Heart left ventricle (tissue), 16 donors: ENCODE measurements at regions not wholly inside any gene's neighbourhood (a gene's known extent, or its start where the extent isn't known, plus 50 kb on each side); places are given as distances from the start of the nearest gene placed in this dataset.

Experiments used
- ATAC-seq, 4 donors: fragments of 200-7000 bp; cut with Tn5 transposase; one replicate each; pipeline ENCODE4 v1.9.1; 2020 to 2022; ENCODE audit warnings: moderate library complexity in 4 of 4, mild to moderate bottlenecking in 3 of 4, moderate number of reproducible peaks in 1 of 4
- DNase-seq, 5 donors: peaks; one replicate each; pipeline ENCODE4 v3.0.0-alpha.2; 2020
- H3K27ac ChIP-seq, 12 donors: fragments of 200-600 bp; sonication (generic) in 4 of 12; one replicate each; pipeline versions ENCODE4 v1.5.0 to v1.8.0; 2016 to 2022; ENCODE audit warnings: mild to moderate bottlenecking in 2 of 12
- H3K27me3 ChIP-seq, 9 donors: fragments of 200-600 bp; sonication (generic) in 2 of 9; one replicate each; pipeline versions ENCODE4 v1.5.1 to v1.8.0; 2016 to 2022; ENCODE audit warnings: mild to moderate bottlenecking in 3 of 9
- H3K36me3 ChIP-seq, 9 donors: fragments of 200-600 bp; sonication (generic) in 2 of 9; one replicate each; pipeline versions ENCODE4 v1.5.0 to v1.8.0; 2018 to 2022; ENCODE audit warnings: mild to moderate bottlenecking in 2 of 9
- H3K4me1 ChIP-seq, 12 donors: fragments of 200-600 bp; sonication (generic) in 4 of 12; one replicate each; pipeline versions ENCODE4 v1.5.0 to v1.8.0; 2016 to 2022; ENCODE audit warnings: mild to moderate bottlenecking in 3 of 12
- H3K4me3 ChIP-seq, 12 donors: fragments of 200-600 bp; sonication (generic) in 4 of 12; one replicate each; pipeline versions ENCODE4 v1.5.0 to v1.8.0; 2017 to 2022; ENCODE audit warnings: mild to moderate bottlenecking in 9 of 12, moderate library complexity in 4 of 12
- H3K9me3 ChIP-seq, 12 donors: fragments of 200-600 bp; sonication (generic) in 4 of 12; one replicate each; pipeline versions ENCODE4 v1.5.0 to v1.8.0; 2016 to 2022; ENCODE audit warnings: mild to moderate bottlenecking in 1 of 12
- CTCF ChIP-seq, 12 donors: fragments of 200-600 bp; sonication (generic) in 4 of 12; IDR thresholded peaks; one replicate each; pipeline versions ENCODE4 v1.5.0 to v1.8.0; 2018 to 2022; ENCODE audit warnings: antibody characterized with exemption in 12 of 12, mild to moderate bottlenecking in 5 of 12
- POLR2A ChIP-seq, 2 donors: fragments of 450-650 bp; IDR thresholded peaks; one replicate each; pipeline ENCODE4 v1.6.1; 2017; ENCODE audit warnings: antibody characterized with exemption in 2 of 2, mild to moderate bottlenecking in 2 of 2, moderate library complexity in 2 of 2
- WGBS, 4 donors: extraction: QIAGEN DNeasy Blood & Tissue Kit in 2 of 4; methylation state at CpG; one replicate each; pipeline versions ENCODE4 v1.1.5 to v1.1.7; 2013 to 2018; 5-methylcytosine and 5-hydroxymethylcytosine counted together
- intact Hi-C, 10 donors: fragments of 100-400 bp; cut with DNase I; formaldehyde crosslinking; loops; one replicate each; pipeline versions ENCODE4 v1.11.1 to v1.14.2; 2022
- donor health status: ischemic (EF 13 %, LVEDD 7.1; RV severe dilation, severe dysfunction).
- donor health status: healthy with polysubstance abuse.
- donor health status: DM: no; HTN: yes; CAD: no.
- donor health status: DM: no; HTN: no; CAD: no.
- donor health status: ischemic (EF 25% LVEDD 6.9; RV normal size, moderate dysfunction).
- donor health status: ischemic (EF 25% LVEDD 5.7; RV mildly dilated, moderate dysfunction).
- donor health status: healthy.
- donor health status: DM: yes; HTN: yes; CAD: no.
- donor health status: ischemic (EF 35%, LVEDD 5.7; RV mildly dilated, moderate dysfunction).
- donor health status: nonischemic (EF 11% LVEDD 7.7; RV severe dilation, severe dysfunction).
- donor health status: DM: yes; HTN: yes; CAD: no.
- donor health status: PGD.
- donor health status: ischemic (EF 29% LVEDD 5.4; RV normal size, mild dysfunction).
- donor health status: nonischemic (EF 23%, LVEDD 6.1; RV moderate dilation, normal function).

DNA sequence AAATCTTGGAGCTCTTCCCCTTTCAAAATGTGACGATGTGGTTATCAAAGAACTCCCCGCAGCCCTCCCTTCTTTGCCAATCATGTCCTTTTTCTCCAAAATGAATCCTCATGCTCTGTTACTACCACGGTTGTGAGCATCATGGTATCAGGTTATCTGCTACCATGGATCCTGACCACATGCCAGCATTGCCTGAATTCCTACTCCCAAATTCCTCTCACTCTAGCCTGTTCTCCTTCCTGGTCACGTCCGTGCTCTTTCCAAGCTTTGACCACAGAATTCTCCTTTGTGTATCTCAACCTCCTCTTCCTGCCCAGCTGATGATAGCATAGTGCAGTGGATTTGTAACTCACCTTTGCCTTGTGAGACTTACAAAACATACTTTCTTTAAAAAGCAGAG is 59.5 kb upstream of the FBXL7 start:
- ATAC-seq (no peak), DNase-seq (no peak)
- intact Hi-C loops: no loop called here
- WGBS, 4 donors: 29 to 35% (median 32%) methylated on average over 5 of the region's 5 CpGs
- Histone ChIP-seq H3K9me3 (peaks cover 0 to 9% (median 0%) of the 10 kb centered on the region in 12 donors), H3K27ac (no peak overlapping the region), H3K4me1 (peaks cover 0 to 15% (median 0%) of the 10 kb centered on the region in 12 donors), H3K27me3 (no peaks in the 10 kb centered on the region), H3K36me3 (no peaks in the 10 kb centered on the region), H3K4me3 (no peak overlapping the region)
- no peak for TF ChIP-seq CTCF (IDR thresholded peaks at IDR 0.05)
- no peak for TF ChIP-seq POLR2A (IDR thresholded peaks at IDR 0.05)

DNA sequence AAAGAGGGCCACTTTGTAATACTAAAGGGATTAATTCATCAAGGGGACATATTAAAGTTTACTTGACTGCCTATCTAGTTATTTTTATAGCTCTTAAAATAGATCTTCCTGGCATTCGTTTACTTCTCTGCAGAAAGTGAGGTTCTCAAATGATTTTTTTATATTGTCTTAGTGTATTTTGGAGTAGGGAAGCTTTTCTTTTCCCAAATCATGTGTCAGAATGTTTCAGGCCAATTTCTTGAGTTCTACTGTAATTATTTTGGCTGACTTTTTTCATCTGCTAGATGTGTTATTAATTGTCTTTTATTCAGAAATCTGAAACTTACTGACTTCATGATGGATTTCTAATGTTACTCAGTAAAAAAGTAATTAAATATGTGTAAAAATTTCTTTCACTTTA is 60.2 kb upstream of the FBXL7 start:
- no peak for ATAC-seq
- peaks cover 0 to 9% (median 0%) of the 10 kb centered on the region in 12 donors for H3K9me3 ChIP-seq
- no peak for TF ChIP-seq POLR2A (IDR thresholded peaks at IDR 0.05)
- no peak for TF ChIP-seq CTCF (IDR thresholded peaks at IDR 0.05)
- no peak for DNase-seq
- peaks cover 0 to 15% (median 0%) of the 10 kb centered on the region in 12 donors for H3K4me1 ChIP-seq
- no peaks in the 10 kb centered on the region for H3K27me3 ChIP-seq
- 4 to 10% (median 7%) methylated on average over 1 of the region's 1 CpG for WGBS, 4 donors
- intact Hi-C loops: no loop called here
- no peak overlapping the region for H3K27ac ChIP-seq
- no peaks in the 10 kb centered on the region for H3K36me3 ChIP-seq
- no peak overlapping the region for H3K4me3 ChIP-seq

DNA sequence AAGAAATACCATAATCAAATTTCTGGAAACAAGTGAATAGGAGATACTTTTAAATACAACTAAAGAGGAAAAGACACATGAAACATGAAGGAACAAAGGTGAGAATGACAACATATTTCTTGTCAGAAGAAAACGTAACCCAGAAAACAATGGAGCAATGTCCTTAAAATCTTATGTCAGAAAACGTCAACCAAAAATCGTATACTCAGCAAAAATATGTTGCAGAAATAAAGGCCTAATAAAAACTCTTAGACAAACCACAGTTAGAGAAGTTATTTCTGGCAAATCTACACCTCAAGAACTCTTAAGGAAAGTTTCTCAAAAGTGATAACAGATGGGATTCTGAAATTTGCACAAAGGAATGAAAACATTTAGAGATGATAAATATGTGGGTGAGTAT is 66.3 kb upstream of the FBXL7 start:
- Histone ChIP-seq H3K4me3 (no peak overlapping the region), H3K36me3 (no peaks in the 10 kb centered on the region), H3K4me1 (no peaks in the 10 kb centered on the region), H3K27me3 (no peaks in the 10 kb centered on the region), H3K9me3 (peaks cover 0 to 9% (median 0%) of the 10 kb centered on the region in 12 donors), H3K27ac (no peak overlapping the region)
- TF ChIP-seq POLR2A (IDR thresholded peaks at IDR 0.05): no peak
- no peak for TF ChIP-seq CTCF (IDR thresholded peaks at IDR 0.05)
- 88 to 93% (median 90%) methylated on average over 3 of the region's 3 CpGs for WGBS, 4 donors
- intact Hi-C loops: no loop called here
- no peak for ATAC-seq
- no peak for DNase-seq

- no peak overlapping the region for H3K27ac ChIP-seq
- 45 to 49% (median 48%) methylated on average over 3 of the region's 3 CpGs for WGBS, 4 donors
Measured at GRCh38 chr5:15431923-15432322, 68.1 kb upstream of the FBXL7 start.

More at GRCh38 chr5:15431923-15432322, 68.1 kb upstream of the FBXL7 start:
- Histone ChIP-seq H3K4me1 (no peaks in the 10 kb centered on the region), H3K27me3 (no peaks in the 10 kb centered on the region), H3K36me3 (no peaks in the 10 kb centered on the region), H3K9me3 (no peaks in the 10 kb centered on the region), H3K4me3 (no peak overlapping the region)
- DNase-seq (no peak), ATAC-seq (no peak)
- intact Hi-C loops: no loop called here
- no peak for TF ChIP-seq CTCF (IDR thresholded peaks at IDR 0.05)
